ENCODE measurements at regions not wholly inside any gene's neighbourhood (a gene's known extent, or its start where the extent isn't known, plus 50 kb on each side); places are given as distances from the start of the nearest gene placed in this dataset.

DNA sequence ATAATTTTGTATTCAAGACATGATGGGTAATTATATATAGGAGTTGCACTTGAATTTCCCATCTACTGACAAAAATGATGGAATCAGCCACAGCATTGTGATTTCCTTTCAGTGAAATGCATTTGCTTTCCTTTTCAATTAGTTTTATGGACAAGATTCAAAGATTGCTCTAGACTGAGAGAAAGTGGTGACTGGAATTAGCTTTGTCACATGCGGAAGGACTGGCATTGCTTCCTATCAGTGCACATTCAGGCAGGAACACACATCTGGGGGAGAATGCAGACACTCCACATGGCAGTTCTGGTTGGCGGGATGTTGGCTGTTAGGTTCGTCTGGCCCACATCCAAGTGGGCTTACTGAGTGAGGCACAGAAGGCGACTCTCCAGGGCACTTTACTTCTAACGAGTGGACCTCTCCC is 399.3 kb upstream of the RGMA start:
- peaks cover 0 to 4% of the 10 kb centered on the region in 2 experiments; a peak in 1 of 4 replicates for H3K9me3 ChIP-seq (ENCODE audit: insufficient read depth in 2 of 2, low read depth in 1 of 2, low read length in 1 of 2)
- H4K20me1 ChIP-seq (replicated peaks in 1 of 2; ENCODE audit: control insufficient read depth in 1 of 2, insufficient read depth in 2 of 2, low read length in 2 of 2) = no peaks in the 10 kb centered on the region
- no peak overlapping the region for H3K14ac ChIP-seq (ENCODE audit: insufficient read length)
- WGBS, 2 experiments (ENCODE audit: extremely low coverage in 1 of 2, insufficient coverage in 1 of 2, insufficient read length in 1 of 2, insufficient replicate concordance in 2 of 2, low coverage in 1 of 2, low lambda C conversion rate in 2 of 2, missing lambda C conversion rate in 1 of 2) = 77% methylated on average over 5 of the region's 5 CpGs; no CpG with 5 or more reads in 1 of the 2 experiments
- no peak overlapping the region for H2AK5ac ChIP-seq (ENCODE audit: low read depth, low read length)
- H3K27me3 ChIP-seq (replicated peaks in 1 of 4; ENCODE audit: control insufficient read depth in 3 of 4, extremely low read depth in 1 of 4, insufficient read depth in 3 of 4, low read length in 3 of 4) = 0 out of 7 replicates have a peak, but pooled peaks cover 0 to 3% (median 0%) of the 10 kb centered on the region in 4 experiments
- no peak overlapping the region for H4K5ac ChIP-seq (ENCODE audit: insufficient read length, low read depth, low read length)
- H3K4me2 ChIP-seq (ENCODE audit: insufficient read depth in 1 of 2, low read depth in 2 of 2, low read length in 2 of 2) = no peak overlapping the region
- CTCF ChIA-PET (ENCODE audit: partially characterized antibody) = interaction anchor here (0.6 to 1.3 kb wide), 3 partner anchors 11 to 183 kb away, joined by 3 to 4 read pairs (median 3); no protein-coding TSS in a partner anchor
- no peaks in the 10 kb centered on the region for H3K23me2 ChIP-seq (ENCODE audit: low read depth, low read length)
- H3K27ac ChIP-seq (ENCODE audit: low read depth, low read length) = no peak overlapping the region
- POLR2A ChIA-PET (ENCODE audit: partially characterized antibody) = no interaction called here
- H4K8ac ChIP-seq (ENCODE audit: extremely low read depth, insufficient read depth, low read length) = no peak overlapping the region
- H3K4me3 ChIP-seq (ENCODE audit: extremely low read depth in 1 of 4, insufficient read depth in 2 of 4, low read depth in 3 of 4, low read length in 4 of 4) = no peak overlapping the region
- no peak overlapping the region for H2BK5ac ChIP-seq (ENCODE audit: low read depth, low read length)
- no peaks in the 10 kb centered on the region for H3K79me2 ChIP-seq (ENCODE audit: control insufficient read depth in 1 of 2, insufficient read depth in 2 of 2, low read length in 2 of 2)
- H2AFZ ChIP-seq (ENCODE audit: low read length) = no peak overlapping the region
- H2BK15ac ChIP-seq (ENCODE audit: low read length) = no peak overlapping the region
- H3K4ac ChIP-seq (replicated peaks; ENCODE audit: insufficient read length, low read depth, low read length) = no peak overlapping the region
- no peak overlapping the region for H4K91ac ChIP-seq (replicated peaks; ENCODE audit: insufficient read length, low read length)
- no peaks in the 10 kb centered on the region for H3K36me3 ChIP-seq (ENCODE audit: control insufficient read depth in 2 of 4, insufficient read depth in 4 of 4, low read length in 3 of 4)
- no peak overlapping the region for H3K23ac ChIP-seq (ENCODE audit: insufficient read length)
- no peak overlapping the region for H3K56ac ChIP-seq (replicated peaks; ENCODE audit: insufficient read length, low read depth, low read length)
- no peak overlapping the region for H3K9ac ChIP-seq (replicated peaks in 1 of 4; ENCODE audit: extremely low read depth in 1 of 4, low read depth in 3 of 4, low read length in 3 of 4)
- H3K4me1 ChIP-seq (replicated peaks in 1 of 4; ENCODE audit: control insufficient read depth in 3 of 4, insufficient read depth in 4 of 4, low read length in 3 of 4) = peaks cover 0 to 3% (median 0%) of the 10 kb centered on the region in 4 experiments; a peak in 1 of 7 replicates
- H3K18ac ChIP-seq (ENCODE audit: extremely low read depth, low read length) = no peak overlapping the region
- DNase-seq (ENCODE audit: low read depth in 1 of 2, low spot score in 2 of 2) (no peak), FAIRE-seq (no peak)
- H2BK120ac ChIP-seq (replicated peaks; ENCODE audit: low read depth, low read length) = no peak overlapping the region
- no peak overlapping the region for H2BK20ac ChIP-seq (ENCODE audit: low read length)
- H3K79me1 ChIP-seq (ENCODE audit: low read depth, low read length) = no peaks in the 10 kb centered on the region
- no peak overlapping the region for H2BK12ac ChIP-seq (ENCODE audit: low read depth, low read length)
- TF ChIP-seq YY1 (IDR thresholded peaks at IDR 0.05; ENCODE audit: low read depth, low read length) (no peak), CREB1 (IDR thresholded peaks at IDR 0.05) (no peak), RFX5 (IDR thresholded peaks at IDR 0.05; ENCODE audit: borderline replicate concordance, low read depth, low read length) (no peak), CBX8 (IDR thresholded peaks at IDR 0.05; ENCODE audit: borderline replicate concordance, low read depth, low read length) (no peak), CBX5 (IDR thresholded peaks at IDR 0.05; ENCODE audit: low read depth, low read length) (no peak)

Data from H1 (cell line).